HG02798 (cell line): ENCODE measurements at regions not wholly inside any gene's neighbourhood (a gene's known extent, or its start where the extent isn't known, plus 50 kb on each side); places are given as distances from the start of the nearest gene placed in this dataset.

Source experiments
- ATAC-seq: cut with Tn5 transposase; IDR thresholded peaks from one replicate; pipeline ENCODE4 v1.9.1; 2021; ENCODE audit warnings: mild to moderate bottlenecking; ENCODE audit not compliant: unreplicated experiment, poor library complexity

- no peak for ATAC-seq
Observed at GRCh38 chr6:156344491-156344890, 432.7 kb upstream of the ARID1B start.

- no peak for ATAC-seq
Observed at GRCh38 chr6:156337801-156338200, 439.4 kb upstream of the ARID1B start.

- ATAC-seq: no peak
Observed at GRCh38 chr6:156336733-156337132, 440.4 kb upstream of the ARID1B start.

- ATAC-seq: no peak
Observed at GRCh38 chr6:156336089-156336488, 441.1 kb upstream of the ARID1B start.

- no peak for ATAC-seq
Observed at GRCh38 chr6:156334966-156335365, 442.2 kb upstream of the ARID1B start.

- no peak for ATAC-seq
Observed at GRCh38 chr6:156319707-156320106, 457.5 kb upstream of the ARID1B start.

GRCh38 chr6:156316583-156317125, 460.5 kb upstream of the ARID1B start:
- ATAC-seq: no peak

GRCh38 chr6:156315146-156315545, 462.0 kb upstream of the ARID1B start:
- no peak for ATAC-seq

GRCh38 chr6:156313037-156313436, 464.1 kb upstream of the ARID1B start:
- ATAC-seq: no peak

- no peak for ATAC-seq
Observed at GRCh38 chr6:156311291-156311690, 465.9 kb upstream of the ARID1B start.

- ATAC-seq: no peak
Observed at GRCh38 chr6:156310701-156311100, 466.5 kb upstream of the ARID1B start.

- no peak for ATAC-seq
Observed at GRCh38 chr6:156309017-156309416, 468.2 kb upstream of the ARID1B start.

GRCh38 chr6:156308604-156309003, 468.6 kb upstream of the ARID1B start:
- no peak for ATAC-seq

- no peak for ATAC-seq
Observed at GRCh38 chr6:156306531-156306930, 470.6 kb upstream of the ARID1B start.

GRCh38 chr6:156283091-156283490, 494.1 kb upstream of the ARID1B start:
- no peak for ATAC-seq

GRCh38 chr6:156282087-156282486, 495.1 kb upstream of the ARID1B start:
- no peak for ATAC-seq

GRCh38 chr6:156281266-156281665, 495.9 kb upstream of the ARID1B start:
- no peak for ATAC-seq

GRCh38 chr6:156280065-156280464, 497.1 kb upstream of the ARID1B start:
- ATAC-seq: peak; percentile 32

- peak; percentile 80 for ATAC-seq
Observed at GRCh38 chr6:156279261-156279969, 497.8 kb upstream of the ARID1B start.

GRCh38 chr6:156273065-156273711, 504.0 kb upstream of the ARID1B start:
- ATAC-seq: no peak

GRCh38 chr6:156269751-156270369, 507.3 kb upstream of the ARID1B start:
- ATAC-seq: no peak
